ENCODE measurements at regions not wholly inside any gene's neighbourhood (a gene's known extent, or its start where the extent isn't known, plus 50 kb on each side); places are given as distances from the start of the nearest gene placed in this dataset.

GRCh38 chr10:8489232-8489631 lies 434.7 kb downstream of the GATA3 start:
- peaks cover 0 to 7% (median 0%) of the 10 kb centered on the region in 4 donors for H3K27me3 ChIP-seq
- no peak for TF ChIP-seq CTCF (IDR thresholded peaks at IDR 0.05)
- WGBS, 2 donors = 89 to 92% methylated on average over 3 of the region's 3 CpGs
- DNase-seq = no peak
- no peaks in the 10 kb centered on the region for H3K4me1 ChIP-seq
- no peak overlapping the region for H3K4me3 ChIP-seq
- no peaks in the 10 kb centered on the region for H3K9me3 ChIP-seq
- H3K36me3 ChIP-seq = no peaks in the 10 kb centered on the region
- intact Hi-C loops (cut with DNase I) = no loop called here
- H3K27ac ChIP-seq = no peak overlapping the region

GRCh38 chr10:8489823-8490222 lies 435.3 kb downstream of the GATA3 start:
- no peaks in the 10 kb centered on the region for H3K4me1 ChIP-seq
- peaks cover 0 to 9% (median 0%) of the 10 kb centered on the region in 4 donors for H3K27me3 ChIP-seq
- no peak overlapping the region for H3K27ac ChIP-seq
- no peak for DNase-seq
- intact Hi-C loops (cut with DNase I) = no loop called here
- 77 to 85% methylated on average over 6 of the region's 6 CpGs for WGBS, 2 donors
- no peaks in the 10 kb centered on the region for H3K36me3 ChIP-seq
- H3K4me3 ChIP-seq = no peak overlapping the region
- no peaks in the 10 kb centered on the region for H3K9me3 ChIP-seq
- TF ChIP-seq POLR2A (IDR thresholded peaks at IDR 0.05) = no peak
- TF ChIP-seq CTCF (IDR thresholded peaks at IDR 0.05) = no peak

GRCh38 chr10:8498290-8498689 lies 443.8 kb downstream of the GATA3 start:
- peaks cover 0 to 3% (median 0%) of the 10 kb centered on the region in 4 donors for H3K27me3 ChIP-seq
- 84 to 100% methylated on average over 1 of the region's 1 CpG for WGBS, 2 donors
- no peak overlapping the region for H3K4me3 ChIP-seq
- TF ChIP-seq POLR2A (IDR thresholded peaks at IDR 0.05) (no peak), CTCF (IDR thresholded peaks at IDR 0.05) (no peak)
- H3K27ac ChIP-seq = no peak overlapping the region
- no peaks in the 10 kb centered on the region for H3K9me3 ChIP-seq
- DNase-seq = no peak
- no peaks in the 10 kb centered on the region for H3K4me1 ChIP-seq
- no peaks in the 10 kb centered on the region for H3K36me3 ChIP-seq
- intact Hi-C loops (cut with DNase I) = no loop called here

GRCh38 chr10:8498881-8499280 lies 444.4 kb downstream of the GATA3 start:
- no peak for TF ChIP-seq CTCF (IDR thresholded peaks at IDR 0.05)
- no peak for TF ChIP-seq POLR2A (IDR thresholded peaks at IDR 0.05)
- Histone ChIP-seq H3K9me3 (no peaks in the 10 kb centered on the region), H3K27me3 (peaks cover 0 to 3% (median 0%) of the 10 kb centered on the region in 4 donors), H3K27ac (no peak overlapping the region), H3K4me3 (no peak overlapping the region), H3K4me1 (no peaks in the 10 kb centered on the region), H3K36me3 (no peaks in the 10 kb centered on the region)
- DNase-seq = no peak
- WGBS, 2 donors = 65 to 74% methylated on average over 4 of the region's 4 CpGs
- intact Hi-C loops (cut with DNase I) = no loop called here

- Histone ChIP-seq H3K9me3 (no peaks in the 10 kb centered on the region), H3K27me3 (peaks cover 0 to 3% (median 0%) of the 10 kb centered on the region in 4 donors), H3K27ac (no peak overlapping the region), H3K4me1 (no peaks in the 10 kb centered on the region), H3K4me3 (no peak overlapping the region), H3K36me3 (no peaks in the 10 kb centered on the region)
- no peak for DNase-seq
- 46 to 47% methylated on average over 4 of the region's 4 CpGs for WGBS, 2 donors
- TF ChIP-seq POLR2A (IDR thresholded peaks at IDR 0.05) (no peak), CTCF (IDR thresholded peaks at IDR 0.05) (no peak)
- intact Hi-C loops (cut with DNase I) = no loop called here
Observed at GRCh38 chr10:8499312-8499711, 444.8 kb downstream of the GATA3 start.

Measured in esophagus squamous epithelium (tissue), 5 donors.